HEK293 (cell line): ENCODE measurements at regions not wholly inside any gene's neighbourhood (a gene's known extent, or its start where the extent isn't known, plus 50 kb on each side); places are given as distances from the start of the nearest gene placed in this dataset.

ENCODE experiments used
- CTCF ChIA-PET: fragments of 350-600 bp; formaldehyde crosslinking; extraction: SDS; loops from one replicate; lab custom pipeline; 2021; ENCODE audit warnings: antibody characterized with exemption; lab: Yijun Ruan, JAX
- POLR2A ChIA-PET: fragments of 300-600 bp; formaldehyde crosslinking; extraction: SDS; loops from one replicate; lab custom pipeline; 2020; ENCODE audit warnings: antibody characterized with exemption, inconsistent platforms; lab: Yijun Ruan, JAX
- H3K27ac ChIP-seq: fragments of 200-500 bp; sonication (Bioruptor generic); 2 replicates; pipeline ENCODE4 v1.5.1; 2014; ENCODE audit warnings: low read depth, low read length, control low read depth, inconsistent platforms; ENCODE audit errors: extremely low read depth
- H3K36me3 ChIP-seq, 2 experiments: fragments of 200-500 bp in 1 of 2; sonication (Bioruptor generic) in 1 of 2; 1 replicate in 1 of 2; 2 replicates in 1 of 2; pipeline ENCODE4 v1.5.1; 2014 to 2017; ENCODE audit warnings: inconsistent platforms in 2 of 2, low read length in 2 of 2; ENCODE audit not compliant: control insufficient read depth in 2 of 2, insufficient read depth in 1 of 2
- H3K4me1 ChIP-seq: fragments of 200-500 bp; sonication (Bioruptor generic); 2 replicates; pipeline ENCODE4 v1.5.1; 2014; ENCODE audit warnings: mild to moderate bottlenecking, low read length, inconsistent platforms; ENCODE audit not compliant: control insufficient read depth, insufficient read depth
- H3K4me3 ChIP-seq: 2 replicates; pipeline ENCODE4 v1.5.1; 2011; ENCODE audit warnings: low read depth, mild to moderate bottlenecking, control low read depth, low read length, moderate library complexity
- H3K9me3 ChIP-seq: fragments of 200-500 bp; sonication (Bioruptor generic); 2 replicates; pipeline ENCODE4 v1.5.1; 2014; ENCODE audit warnings: low read depth, low read length, inconsistent platforms; ENCODE audit not compliant: control insufficient read depth, insufficient read depth
- ATF2 ChIP-seq: fragments of 450-650 bp; formaldehyde crosslinking; IDR thresholded peaks from 2 replicates; pipeline ENCODE4 v1.5.1; 2016; ENCODE audit warnings: missing biosample characterization, missing genetic modification characterization, low read depth
- ELK4 ChIP-seq: IDR thresholded peaks from 2 replicates; pipeline ENCODE4 v1.6.1; 2011; ENCODE audit warnings: mild to moderate bottlenecking, low read depth, low read length, borderline replicate concordance
- HOXA7 ChIP-seq: sonication (generic); formaldehyde crosslinking; IDR thresholded peaks from 2 replicates; pipeline ENCODE4 v1.8.1; 2022; ENCODE audit warnings: missing genetic modification reagents, borderline replicate concordance
- TRIM28 ChIP-seq: IDR thresholded peaks from 2 replicates; pipeline ENCODE4 v1.6.1; 2011; ENCODE audit warnings: low read length, control low read depth, borderline replicate concordance
- TSHZ1 ChIP-seq: fragments of 450-650 bp; formaldehyde crosslinking; IDR thresholded peaks from 2 replicates; pipeline ENCODE4 v1.5.1; 2016; ENCODE audit warnings: missing biosample characterization, missing genetic modification characterization, borderline replicate concordance
- ZBTB26 ChIP-seq: fragments of 450-650 bp; formaldehyde crosslinking; optimal IDR thresholded peaks from 2 replicates; pipeline ENCODE3; 2016; ENCODE audit warnings: missing biosample characterization, mild to moderate bottlenecking, missing genetic modification characterization
- ZNF18 ChIP-seq: fragments of 450-650 bp; formaldehyde crosslinking; IDR thresholded peaks from 2 replicates; pipeline ENCODE4 v1.5.1; 2016; ENCODE audit warnings: missing biosample characterization, missing genetic modification characterization
- ZNF211 ChIP-seq: fragments of 450-650 bp; formaldehyde crosslinking; IDR thresholded peaks from 2 replicates; pipeline ENCODE4 v1.5.1; 2016; ENCODE audit warnings: low read depth, missing biosample characterization, missing genetic modification characterization
- ZNF292 ChIP-seq: fragments of 450-650 bp; formaldehyde crosslinking; IDR thresholded peaks from 2 replicates; pipeline ENCODE4 v1.5.1; 2016; ENCODE audit warnings: low read depth, missing biosample characterization, missing genetic modification characterization, borderline replicate concordance
- ZNF354C ChIP-seq: fragments of 450-650 bp; formaldehyde crosslinking; IDR thresholded peaks from 2 replicates; pipeline ENCODE4 v1.5.1; 2016; ENCODE audit warnings: missing biosample characterization, missing genetic modification characterization, low read depth, borderline replicate concordance
- ZNF423 ChIP-seq: fragments of 450-650 bp; formaldehyde crosslinking; IDR thresholded peaks from 2 replicates; pipeline ENCODE4 v1.5.1; 2016; ENCODE audit warnings: missing biosample characterization, missing genetic modification characterization
- ZNF513 ChIP-seq: fragments of 450-650 bp; IDR thresholded peaks from 2 replicates; pipeline ENCODE4 v1.5.1; 2018; ENCODE audit warnings: missing biosample characterization, missing genetic modification characterization
- ZNF529 ChIP-seq: fragments of 450-650 bp; formaldehyde crosslinking; IDR thresholded peaks from 2 replicates; pipeline ENCODE4 v1.5.1; 2017; ENCODE audit warnings: missing genetic modification characterization, missing biosample characterization; ENCODE audit not compliant: insufficient replicate concordance
- ZNF670 ChIP-seq: fragments of 450-650 bp; formaldehyde crosslinking; IDR thresholded peaks from 2 replicates; pipeline ENCODE4 v1.5.1; 2016; ENCODE audit warnings: missing biosample characterization, missing genetic modification characterization, low read depth
- ZSCAN30 ChIP-seq: fragments of 450-650 bp; IDR thresholded peaks from 2 replicates; pipeline ENCODE4 v1.5.1; 2018; ENCODE audit warnings: missing biosample characterization, mild to moderate bottlenecking, missing genetic modification characterization, moderate library complexity

- TF ChIP-seq ZNF354C (tag by site-specific recombination) (no peak), ZNF18 (tag by site-specific recombination) (no peak), ZNF670 (tag by site-specific recombination) (no peak), ZBTB26 (tag by site-specific recombination) (no peak), ZNF513 (tag by site-specific recombination) (no peak), TRIM28 (no peak), ELK4 (no peak)
Observed at GRCh38 chr7:50217821-50218281, 86.7 kb upstream of the IKZF1 start (continued).

GRCh38 chr7:50217401-50217800, 87.1 kb upstream of the IKZF1 start:
- ChIA-PET POLR2A (no interaction called here), CTCF (interaction anchor here (1.2 kb wide), 1 partner anchor 10 kb away, joined by 3 read pairs; no protein-coding TSS in a partner anchor)
- H3K27ac ChIP-seq, result no peak overlapping the region
- no peaks in the 10 kb centered on the region for H3K4me1 ChIP-seq
- H3K4me3 ChIP-seq, result no peak overlapping the region
- no peaks in the 10 kb centered on the region for H3K36me3 ChIP-seq
- H3K9me3 ChIP-seq, result no peaks in the 10 kb centered on the region
- TF ChIP-seq HOXA7 (CRISPR knock-in tag) (no peak), TSHZ1 (tag by site-specific recombination) (no peak), ZNF211 (no peak), ATF2 (no peak), ZNF292 (no peak), ZNF529 (no peak), ZSCAN30 (tag by site-specific recombination) (no peak), ZNF423 (tag by site-specific recombination) (no peak)
